ENCODE measurements at regions not wholly inside any gene's neighbourhood (a gene's known extent, or its start where the extent isn't known, plus 50 kb on each side); places are given as distances from the start of the nearest gene placed in this dataset.
"Not testable (repeated sequence)": the region's sequence is repeated elsewhere in the genome, so short reads cannot be mapped to it uniquely, and the experiment has no call there.

DNA sequence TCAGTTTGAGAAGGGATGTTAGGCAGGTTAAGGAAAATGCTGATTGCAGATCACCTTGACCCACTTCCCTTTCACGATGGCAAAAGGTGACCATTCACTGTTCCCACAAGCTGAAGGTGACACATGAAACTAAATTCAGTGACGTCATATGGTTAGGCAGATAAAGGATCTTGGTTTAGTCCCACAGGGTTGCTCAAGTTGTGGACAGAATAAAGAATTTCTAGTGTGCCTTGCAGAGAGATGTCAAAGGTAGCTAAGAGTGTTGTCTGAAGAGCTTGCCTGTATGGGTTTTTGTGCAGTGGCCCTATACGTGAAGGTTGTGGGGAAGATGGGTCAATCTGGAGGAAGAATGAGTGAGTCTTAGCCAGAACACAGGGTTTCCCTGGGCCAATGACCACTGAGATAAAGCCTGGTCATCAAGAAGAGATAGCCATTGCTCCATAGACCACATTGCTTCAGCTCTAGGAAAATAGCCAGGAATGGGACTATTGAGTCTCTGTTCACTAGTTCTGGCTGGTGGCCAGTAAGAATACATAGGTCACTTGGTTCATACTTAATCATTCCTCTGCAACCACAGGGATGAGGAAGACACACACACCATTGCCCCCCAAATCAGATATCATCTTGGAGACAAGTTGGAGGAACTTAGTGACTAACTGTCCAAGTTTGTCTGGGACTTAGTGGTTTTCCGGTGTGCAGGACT, 148.5 kb upstream of the ATXN1 start:
- Mint-ChIP-seq H3K9me3 (peaks cover 14% of the 10 kb centered on the region), H3K4me1 (no peaks in the 10 kb centered on the region), H3K4me3 (no peak overlapping the region), H3K27ac (no peak overlapping the region), H3K27me3 (peaks cover 6% of the 10 kb centered on the region), H3K36me3 (no peaks in the 10 kb centered on the region)
- ATAC-seq (ENCODE audit: low read depth) = no peak
- DNase-seq (ENCODE audit: low spot score in 2 of 2) = no peak

DNA sequence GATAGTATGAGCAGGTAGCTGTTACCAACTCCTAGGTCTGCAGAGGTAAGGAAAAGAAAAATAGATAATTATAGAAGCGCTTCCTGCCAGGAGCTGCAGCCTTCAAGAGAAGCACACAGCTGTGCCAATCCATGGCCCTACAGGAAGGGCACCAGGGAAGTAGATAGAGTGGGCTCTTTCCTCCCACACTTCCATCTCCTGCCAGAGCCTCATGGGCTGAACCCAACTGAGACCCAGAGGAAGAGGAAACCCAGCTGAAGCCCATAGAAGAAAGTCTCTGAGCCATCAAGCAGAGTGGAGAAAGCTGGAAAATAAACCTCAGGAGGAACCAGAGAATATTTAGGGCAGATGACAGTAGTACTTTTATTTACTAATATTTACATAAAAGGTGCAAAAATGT, 146.7 kb upstream of the ATXN1 start:
- Mint-ChIP-seq H3K36me3 (no peaks in the 10 kb centered on the region), H3K27ac (no peak overlapping the region), H3K4me1 (no peaks in the 10 kb centered on the region), H3K9me3 (peaks cover 7% of the 10 kb centered on the region), H3K27me3 (peaks cover 7% of the 10 kb centered on the region), H3K4me3 (no peak overlapping the region)
- DNase-seq (ENCODE audit: low spot score in 2 of 2) (no peak), ATAC-seq (ENCODE audit: low read depth) (no peak)

DNA sequence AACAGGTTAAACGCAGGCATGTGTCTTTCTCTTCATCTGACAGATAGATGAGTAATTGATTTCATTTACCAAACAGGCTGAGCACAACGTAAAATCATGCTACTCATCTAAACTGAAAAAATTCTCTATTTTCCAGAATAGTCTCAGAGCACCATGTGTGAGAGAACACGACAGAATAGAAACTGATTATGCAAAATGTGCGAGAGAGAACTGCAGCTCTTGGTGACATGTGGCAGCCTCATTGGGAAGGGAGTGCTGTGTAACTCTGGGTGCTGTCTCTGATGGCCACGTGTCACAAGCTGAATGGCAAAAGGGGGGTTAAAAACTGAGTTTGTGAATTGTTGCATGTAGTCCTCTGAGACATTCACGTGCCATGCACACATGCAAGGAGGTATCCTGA, 143.7 kb upstream of the ATXN1 start:
- ATAC-seq (ENCODE audit: low read depth) (no peak), DNase-seq (ENCODE audit: low spot score in 2 of 2) (no peak)
- Mint-ChIP-seq H3K4me3 (no peak overlapping the region), H3K27me3 (peaks cover 9% of the 10 kb centered on the region), H3K4me1 (no peaks in the 10 kb centered on the region), H3K9me3 (no peaks in the 10 kb centered on the region), H3K27ac (no peak overlapping the region), H3K36me3 (no peaks in the 10 kb centered on the region)

DNA sequence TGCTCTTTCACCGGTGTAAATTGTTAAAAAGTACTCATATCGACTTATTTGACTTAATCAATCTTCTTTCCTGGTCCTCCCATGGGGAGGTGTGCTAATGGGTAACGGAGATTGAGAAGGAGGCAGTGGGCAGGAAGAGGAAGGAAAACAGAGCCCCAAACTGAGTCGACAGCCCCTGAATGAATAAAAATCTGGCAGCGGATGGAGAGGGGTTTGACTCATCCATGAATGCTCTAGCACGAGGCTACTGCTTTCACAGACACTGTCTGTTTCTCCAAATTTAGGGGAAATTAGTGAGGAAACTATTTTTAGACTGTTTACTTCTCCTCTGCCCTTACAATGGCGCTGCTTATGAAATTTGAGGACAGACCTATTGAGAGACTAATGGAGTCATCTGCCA, 142.2 kb upstream of the ATXN1 start:
- Mint-ChIP-seq H3K27me3 (peaks cover 9% of the 10 kb centered on the region), H3K4me3 (no peak overlapping the region), H3K4me1 (no peaks in the 10 kb centered on the region), H3K27ac (no peak overlapping the region), H3K36me3 (no peaks in the 10 kb centered on the region), H3K9me3 (no peaks in the 10 kb centered on the region)
- ATAC-seq (ENCODE audit: low read depth) = no peak
- DNase-seq (ENCODE audit: low spot score in 2 of 2) = no peak

DNA sequence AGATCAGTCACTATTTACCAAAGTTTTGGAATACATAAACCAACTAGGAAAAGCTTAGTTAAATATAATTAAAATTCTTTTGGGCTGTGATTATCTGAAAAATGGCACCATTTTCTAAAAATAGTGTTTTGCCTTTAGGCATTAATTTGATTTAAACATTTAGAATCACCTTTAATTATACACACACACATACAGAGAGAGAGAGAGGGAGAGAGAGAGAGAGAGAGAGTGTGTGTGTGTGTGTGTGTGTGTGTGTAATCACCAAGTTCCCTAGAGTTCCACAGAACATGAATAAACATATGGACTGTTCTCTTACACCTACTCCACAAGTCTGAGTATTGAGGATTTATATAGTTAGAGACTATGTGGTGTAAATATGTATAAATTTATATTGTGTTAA, 141.2 kb upstream of the ATXN1 start:
- DNase-seq (ENCODE audit: low spot score in 2 of 2) (no peak), ATAC-seq (ENCODE audit: low read depth) (no peak)
- Mint-ChIP-seq H3K36me3 (no peaks in the 10 kb centered on the region), H3K27me3 (peaks cover 9% of the 10 kb centered on the region), H3K4me3 (no peak overlapping the region), H3K9me3 (no peaks in the 10 kb centered on the region), H3K4me1 (no peaks in the 10 kb centered on the region), H3K27ac (no peak overlapping the region)

- no peak for DNase-seq (ENCODE audit: low spot score in 2 of 2)
- Mint-ChIP-seq H3K36me3 (no peaks in the 10 kb centered on the region), H3K27ac (no peak overlapping the region), H3K9me3 (no peaks in the 10 kb centered on the region), H3K4me1 (no peaks in the 10 kb centered on the region), H3K27me3 (peaks cover 9% of the 10 kb centered on the region), H3K4me3 (no peak overlapping the region)
- no peak for ATAC-seq (ENCODE audit: low read depth)
Observed at GRCh38 chr6:16901782-16902181, 140.5 kb upstream of the ATXN1 start.

GRCh38 chr6:16901306-16901705, 140.0 kb upstream of the ATXN1 start:
- H3K27ac Mint-ChIP-seq = no peak overlapping the region
- H3K9me3 Mint-ChIP-seq = no peaks in the 10 kb centered on the region
- no peaks in the 10 kb centered on the region for H3K4me1 Mint-ChIP-seq
- H3K36me3 Mint-ChIP-seq = no peaks in the 10 kb centered on the region
- ATAC-seq (ENCODE audit: low read depth) (no peak), DNase-seq (ENCODE audit: low spot score in 2 of 2) (no peak)
- no peak overlapping the region for H3K4me3 Mint-ChIP-seq
- peaks cover 7% of the 10 kb centered on the region for H3K27me3 Mint-ChIP-seq

GRCh38 chr6:16898640-16899396, 137.6 kb upstream of the ATXN1 start:
- Mint-ChIP-seq H3K4me3 (no peak overlapping the region), H3K9me3 (peaks cover 7% of the 10 kb centered on the region), H3K27ac (no peak overlapping the region), H3K36me3 (no peaks in the 10 kb centered on the region), H3K4me1 (no peaks in the 10 kb centered on the region), H3K27me3 (peaks cover 2% of the 10 kb centered on the region)
- no peak for DNase-seq (ENCODE audit: low spot score in 2 of 2)
- ATAC-seq (ENCODE audit: low read depth) = no peak

DNA sequence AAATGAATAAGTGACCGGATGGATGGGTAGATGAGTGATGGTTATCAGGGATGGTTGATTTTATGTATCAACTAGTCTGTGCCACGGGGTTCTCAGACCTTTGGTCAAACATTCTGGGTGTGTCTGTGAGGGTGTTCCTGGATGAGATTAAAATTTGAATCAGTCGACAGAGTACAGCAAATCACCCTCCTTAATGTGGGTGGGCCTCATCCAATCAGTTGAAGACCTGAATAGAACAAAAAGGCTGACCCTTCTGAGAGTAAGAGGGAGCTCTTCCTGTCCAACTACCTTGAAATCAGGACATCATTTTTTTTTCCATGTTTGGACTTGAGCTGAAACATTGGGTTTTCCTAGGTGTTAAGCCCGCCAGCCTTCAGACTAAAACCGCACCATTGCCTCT, 136.4 kb upstream of the ATXN1 start:
- DNase-seq (ENCODE audit: low spot score in 2 of 2) (no peak), ATAC-seq (ENCODE audit: low read depth) (no peak)
- H3K4me1 Mint-ChIP-seq = no peaks in the 10 kb centered on the region
- H3K27me3 Mint-ChIP-seq = peaks cover 2% of the 10 kb centered on the region
- no peak overlapping the region for H3K27ac Mint-ChIP-seq
- H3K4me3 Mint-ChIP-seq = no peak overlapping the region
- H3K9me3 Mint-ChIP-seq = peaks cover 9% of the 10 kb centered on the region
- H3K36me3 Mint-ChIP-seq = no peaks in the 10 kb centered on the region

DNA sequence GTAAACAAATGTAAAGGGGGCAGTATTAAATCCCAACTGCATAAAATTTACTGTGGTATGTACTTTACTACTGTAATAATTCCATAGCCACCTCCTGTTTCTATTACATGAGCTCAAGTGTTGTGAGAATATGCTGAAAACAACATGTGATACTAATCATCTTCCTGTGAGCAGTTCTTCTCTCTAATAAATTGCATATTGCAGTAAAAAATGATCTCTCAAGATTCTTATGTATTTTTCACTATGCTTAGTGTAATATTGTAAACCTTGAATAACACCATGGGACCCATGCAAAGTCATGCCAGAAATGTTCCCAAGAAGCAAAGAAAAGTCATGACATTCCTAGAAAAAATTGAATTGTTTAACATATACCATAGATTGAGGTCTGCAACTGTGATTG, 133.0 kb upstream of the ATXN1 start:
- DNase-seq (ENCODE audit: low spot score in 2 of 2) (no peak), ATAC-seq (ENCODE audit: low read depth) (no peak)
- H3K36me3 Mint-ChIP-seq = no peaks in the 10 kb centered on the region
- no peak overlapping the region for H3K4me3 Mint-ChIP-seq
- no peaks in the 10 kb centered on the region for H3K4me1 Mint-ChIP-seq
- peaks cover 9% of the 10 kb centered on the region for H3K9me3 Mint-ChIP-seq
- no peak overlapping the region for H3K27ac Mint-ChIP-seq
- no peaks in the 10 kb centered on the region for H3K27me3 Mint-ChIP-seq

DNA sequence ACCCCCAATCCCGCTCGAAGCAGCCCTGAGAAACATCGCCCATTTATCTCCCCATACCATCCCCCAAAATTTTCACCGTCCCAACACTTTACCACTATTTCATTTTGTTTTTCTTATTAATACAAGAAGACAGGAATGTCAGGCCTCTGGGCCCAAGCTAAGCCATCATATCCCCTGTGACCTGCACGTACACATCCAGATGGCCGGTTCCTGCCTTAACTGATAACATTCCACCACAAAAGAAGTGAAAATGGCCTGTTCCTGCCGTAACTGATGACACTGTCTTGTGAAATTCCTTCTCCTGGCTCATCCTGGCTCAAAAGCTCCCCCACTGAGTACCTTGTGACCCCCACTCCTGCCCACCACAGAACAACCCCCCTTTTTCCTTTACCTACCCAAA, 129.8 kb upstream of the ATXN1 start:
- peaks cover 11% of the 10 kb centered on the region for H3K27me3 Mint-ChIP-seq
- DNase-seq (ENCODE audit: low spot score in 2 of 2); H3K9me3 Mint-ChIP-seq; ATAC-seq (ENCODE audit: low read depth); H3K4me3 Mint-ChIP-seq; H3K27ac Mint-ChIP-seq; H3K36me3 Mint-ChIP-seq; H3K4me1 Mint-ChIP-seq: not testable (repeated sequence)

DNA sequence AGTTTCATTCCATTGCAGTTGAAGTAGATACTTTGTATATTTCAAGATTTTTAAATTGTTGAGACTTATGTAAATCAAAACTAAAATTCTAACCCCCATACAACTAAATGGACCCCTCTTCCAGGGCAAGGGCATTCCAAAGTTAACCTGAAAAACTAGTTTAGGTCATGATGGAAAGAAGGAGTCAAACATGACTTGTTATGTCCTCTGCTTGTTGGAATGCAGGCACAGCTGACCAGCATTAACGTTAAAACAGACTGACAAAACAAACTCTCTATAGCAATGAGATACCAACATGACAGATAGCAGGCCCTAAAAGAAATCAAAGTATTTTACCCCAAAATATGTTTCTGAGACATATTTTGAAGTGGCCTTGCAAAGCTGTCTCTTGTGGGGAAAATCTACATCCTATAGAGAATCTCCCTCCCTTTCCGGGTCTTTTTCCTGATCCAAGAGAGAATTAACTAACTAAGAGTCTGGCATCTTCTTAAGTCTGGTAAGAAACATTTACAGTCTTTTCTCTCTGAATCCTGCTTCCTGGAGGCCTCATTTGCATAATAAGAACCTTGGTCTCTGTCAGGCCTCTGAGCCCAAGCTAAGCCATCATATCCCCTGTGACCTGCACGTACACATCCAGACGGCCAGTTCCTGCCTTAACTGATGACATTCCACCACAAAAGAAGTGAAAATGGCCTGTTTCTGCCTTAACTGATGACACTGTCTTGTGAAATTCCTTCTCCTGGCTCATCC, 124.3 kb upstream of the ATXN1 start:
- no peaks in the 10 kb centered on the region for H3K36me3 Mint-ChIP-seq
- H3K4me3 Mint-ChIP-seq = no peak overlapping the region
- H3K9me3 Mint-ChIP-seq = peaks cover 2% of the 10 kb centered on the region
- DNase-seq (ENCODE audit: low spot score in 2 of 2) (no peak), ATAC-seq (ENCODE audit: low read depth) (no peak)
- H3K27ac Mint-ChIP-seq = no peak overlapping the region
- peaks cover 18% of the 10 kb centered on the region for H3K27me3 Mint-ChIP-seq
- H3K4me1 Mint-ChIP-seq = no peaks in the 10 kb centered on the region

- no peaks in the 10 kb centered on the region for H3K4me1 Mint-ChIP-seq
- ATAC-seq (ENCODE audit: low read depth) (no peak), DNase-seq (ENCODE audit: low spot score in 2 of 2) (no peak)
- no peaks in the 10 kb centered on the region for H3K36me3 Mint-ChIP-seq
- no peak overlapping the region for H3K4me3 Mint-ChIP-seq
- H3K27me3 Mint-ChIP-seq = peaks cover 19% of the 10 kb centered on the region
- H3K27ac Mint-ChIP-seq = no peak overlapping the region
- peaks cover 2% of the 10 kb centered on the region for H3K9me3 Mint-ChIP-seq
Observed at GRCh38 chr6:16884526-16884925, 123.3 kb upstream of the ATXN1 start.

GRCh38 chr6:16883414-16883813, 122.2 kb upstream of the ATXN1 start:
- H3K36me3 Mint-ChIP-seq = no peaks in the 10 kb centered on the region

More at GRCh38 chr6:16883414-16883813, 122.2 kb upstream of the ATXN1 start:
- H3K9me3 Mint-ChIP-seq = peaks cover 3% of the 10 kb centered on the region
- no peaks in the 10 kb centered on the region for H3K4me1 Mint-ChIP-seq
- H3K4me3 Mint-ChIP-seq = no peak overlapping the region
- DNase-seq (ENCODE audit: low spot score in 2 of 2) = no peak
- H3K27me3 Mint-ChIP-seq = peaks cover 15% of the 10 kb centered on the region
- no peak overlapping the region for H3K27ac Mint-ChIP-seq
- no peak for ATAC-seq (ENCODE audit: low read depth)
